SK-N-SH treated with all-trans-retinoic acid at 6 μM for 48 hours (cell line): ENCODE measurements at regions not wholly inside any gene's neighbourhood (a gene's known extent, or its start where the extent isn't known, plus 50 kb on each side); places are given as distances from the start of the nearest gene placed in this dataset.

Experiments
- ATAC-seq: fragments of 200-7000 bp; cut with Tn5 transposase; 3 replicates; pipeline ENCODE4 v1.9.1; 2020; ENCODE audit warnings: mild to moderate bottlenecking, moderate library complexity
- ARNTL ChIP-seq: fragments of 450-650 bp; formaldehyde crosslinking; IDR thresholded peaks from 2 replicates; pipeline ENCODE4 v1.5.0; 2020; ENCODE audit warnings: low read depth, mild to moderate bottlenecking, moderate library complexity, borderline replicate concordance
- BACH2 ChIP-seq: fragments of 250-450 bp; sonication (Bioruptor Pico); IDR thresholded peaks from 2 replicates; pipeline ENCODE4 v1.9.0; 2021; ENCODE audit warnings: mild to moderate bottlenecking, borderline replicate concordance
- CSDC2 ChIP-seq: fragments of 250-450 bp; sonication (Bioruptor Pico); IDR thresholded peaks from 2 replicates; pipeline ENCODE4 v1.5.0; 2020; ENCODE audit warnings: mild to moderate bottlenecking, moderate library complexity
- ESRRG ChIP-seq: fragments of 250-450 bp; sonication (Bioruptor Pico); IDR thresholded peaks from 2 replicates; pipeline ENCODE4 v1.6.1; 2021; ENCODE audit warnings: mild to moderate bottlenecking
- GLIS3 ChIP-seq: fragments of 250-450 bp; sonication (Bioruptor Pico); IDR thresholded peaks from 2 replicates; pipeline ENCODE4 v1.5.0; 2020; ENCODE audit warnings: mild to moderate bottlenecking, moderate library complexity
- ISL1 ChIP-seq: fragments of 250-450 bp; sonication (Bioruptor Pico); IDR thresholded peaks from 2 replicates; pipeline ENCODE4 v2.1.2; 2022; ENCODE audit warnings: mild to moderate bottlenecking, moderate library complexity
- OSR1 ChIP-seq: fragments of 250-450 bp; sonication (Bioruptor Pico); IDR thresholded peaks from 2 replicates; pipeline ENCODE4 v1.8.0; 2022; ENCODE audit warnings: moderate library complexity, mild to moderate bottlenecking, inconsistent platforms
- PPARA ChIP-seq: fragments of 250-450 bp; sonication (Bioruptor Pico); IDR thresholded peaks from 2 replicates; pipeline ENCODE4 v1.5.0; 2020; ENCODE audit warnings: mild to moderate bottlenecking, borderline replicate concordance
- RARB ChIP-seq: fragments of 250-450 bp; sonication (Bioruptor Pico); IDR thresholded peaks from 2 replicates; pipeline ENCODE4 v1.8.0; 2021; ENCODE audit warnings: mild to moderate bottlenecking, moderate library complexity
- TOX ChIP-seq: fragments of 250-450 bp; sonication (Bioruptor Pico); IDR thresholded peaks from 2 replicates; pipeline ENCODE4 v1.8.0; 2021; ENCODE audit warnings: mild to moderate bottlenecking, moderate library complexity, borderline replicate concordance
- ZC3H10 ChIP-seq: fragments of 250-450 bp; sonication (Bioruptor Pico); IDR thresholded peaks from 2 replicates; pipeline ENCODE4 v1.5.1; 2021; ENCODE audit warnings: mild to moderate bottlenecking, moderate library complexity
- ZFP3 ChIP-seq: fragments of 250-450 bp; sonication (Bioruptor Pico); IDR thresholded peaks from 2 replicates; pipeline ENCODE4 v1.5.0; 2020; ENCODE audit warnings: mild to moderate bottlenecking, moderate library complexity
- ZFP30 ChIP-seq: fragments of 450-650 bp; formaldehyde crosslinking; IDR thresholded peaks from 2 replicates; pipeline ENCODE4 v1.5.0; 2022; ENCODE audit warnings: mild to moderate bottlenecking, moderate library complexity
- ZNF565 ChIP-seq: fragments of 450-650 bp; formaldehyde crosslinking; conservative IDR thresholded peaks from 2 replicates; pipeline ENCODE4 v1.5.0; 2020; ENCODE audit warnings: low read depth, mild to moderate bottlenecking, moderate library complexity
- ZNF70 ChIP-seq: fragments of 450-650 bp; formaldehyde crosslinking; IDR thresholded peaks from 2 replicates; pipeline ENCODE4 v1.5.0; 2020; ENCODE audit warnings: mild to moderate bottlenecking, moderate library complexity
- ZNF8 ChIP-seq: fragments of 450-650 bp; formaldehyde crosslinking; IDR thresholded peaks from 2 replicates; pipeline ENCODE4 v1.5.0; 2020; ENCODE audit warnings: mild to moderate bottlenecking, moderate library complexity
- TF ChIP-seq, protein P1 (sequence below): fragments of 250-450 bp; sonication (Bioruptor Pico); IDR thresholded peaks from 2 replicates; pipeline ENCODE4 v1.5.0; 2020; ENCODE audit warnings: mild to moderate bottlenecking, moderate library complexity
- TF ChIP-seq, protein P2 (sequence below): fragments of 250-450 bp; sonication (Bioruptor Pico); IDR thresholded peaks from 2 replicates; pipeline ENCODE4 v1.5.1; 2021; ENCODE audit warnings: mild to moderate bottlenecking, moderate library complexity
- TF ChIP-seq, protein P3 (sequence below): fragments of 250-450 bp; sonication (Bioruptor Pico); IDR thresholded peaks from 2 replicates; pipeline ENCODE4 v1.8.0; 2021; ENCODE audit warnings: low read depth, mild to moderate bottlenecking, moderate library complexity, borderline replicate concordance
- TF ChIP-seq, protein P4 (sequence below): fragments of 250-450 bp; sonication (Bioruptor Pico); IDR thresholded peaks from 2 replicates; pipeline ENCODE4 v1.8.0; 2020; ENCODE audit warnings: mild to moderate bottlenecking, moderate library complexity, borderline replicate concordance

- TF ChIP-seq ARNTL (CRISPR knock-in tag) (no peak), CSDC2 (no peak), ZNF70 (CRISPR knock-in tag) (no peak), RARB (no peak), GLIS3 (no peak), ZFP30 (no peak), OSR1 (CRISPR knock-in tag) (no peak), ISL1 (CRISPR knock-in tag) (no peak)
- TF ChIP-seq, protein P1, sequence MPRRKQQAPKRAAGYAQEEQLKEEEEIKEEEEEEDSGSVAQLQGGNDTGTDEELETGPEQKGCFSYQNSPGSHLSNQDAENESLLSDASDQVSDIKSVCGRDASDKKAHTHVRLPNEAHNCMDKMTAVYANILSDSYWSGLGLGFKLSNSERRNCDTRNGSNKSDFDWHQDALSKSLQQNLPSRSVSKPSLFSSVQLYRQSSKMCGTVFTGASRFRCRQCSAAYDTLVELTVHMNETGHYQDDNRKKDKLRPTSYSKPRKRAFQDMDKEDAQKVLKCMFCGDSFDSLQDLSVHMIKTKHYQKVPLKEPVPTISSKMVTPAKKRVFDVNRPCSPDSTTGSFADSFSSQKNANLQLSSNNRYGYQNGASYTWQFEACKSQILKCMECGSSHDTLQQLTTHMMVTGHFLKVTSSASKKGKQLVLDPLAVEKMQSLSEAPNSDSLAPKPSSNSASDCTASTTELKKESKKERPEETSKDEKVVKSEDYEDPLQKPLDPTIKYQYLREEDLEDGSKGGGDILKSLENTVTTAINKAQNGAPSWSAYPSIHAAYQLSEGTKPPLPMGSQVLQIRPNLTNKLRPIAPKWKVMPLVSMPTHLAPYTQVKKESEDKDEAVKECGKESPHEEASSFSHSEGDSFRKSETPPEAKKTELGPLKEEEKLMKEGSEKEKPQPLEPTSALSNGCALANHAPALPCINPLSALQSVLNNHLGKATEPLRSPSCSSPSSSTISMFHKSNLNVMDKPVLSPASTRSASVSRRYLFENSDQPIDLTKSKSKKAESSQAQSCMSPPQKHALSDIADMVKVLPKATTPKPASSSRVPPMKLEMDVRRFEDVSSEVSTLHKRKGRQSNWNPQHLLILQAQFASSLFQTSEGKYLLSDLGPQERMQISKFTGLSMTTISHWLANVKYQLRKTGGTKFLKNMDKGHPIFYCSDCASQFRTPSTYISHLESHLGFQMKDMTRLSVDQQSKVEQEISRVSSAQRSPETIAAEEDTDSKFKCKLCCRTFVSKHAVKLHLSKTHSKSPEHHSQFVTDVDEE: no peak
- TF ChIP-seq, protein P2, sequence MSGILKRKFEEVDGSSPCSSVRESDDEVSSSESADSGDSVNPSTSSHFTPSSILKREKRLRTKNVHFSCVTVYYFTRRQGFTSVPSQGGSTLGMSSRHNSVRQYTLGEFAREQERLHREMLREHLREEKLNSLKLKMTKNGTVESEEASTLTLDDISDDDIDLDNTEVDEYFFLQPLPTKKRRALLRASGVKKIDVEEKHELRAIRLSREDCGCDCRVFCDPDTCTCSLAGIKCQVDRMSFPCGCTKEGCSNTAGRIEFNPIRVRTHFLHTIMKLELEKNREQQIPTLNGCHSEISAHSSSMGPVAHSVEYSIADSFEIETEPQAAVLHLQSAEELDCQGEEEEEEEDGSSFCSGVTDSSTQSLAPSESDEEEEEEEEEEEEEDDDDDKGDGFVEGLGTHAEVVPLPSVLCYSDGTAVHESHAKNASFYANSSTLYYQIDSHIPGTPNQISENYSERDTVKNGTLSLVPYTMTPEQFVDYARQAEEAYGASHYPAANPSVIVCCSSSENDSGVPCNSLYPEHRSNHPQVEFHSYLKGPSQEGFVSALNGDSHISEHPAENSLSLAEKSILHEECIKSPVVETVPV: no peak
- TF ChIP-seq, protein P3, sequence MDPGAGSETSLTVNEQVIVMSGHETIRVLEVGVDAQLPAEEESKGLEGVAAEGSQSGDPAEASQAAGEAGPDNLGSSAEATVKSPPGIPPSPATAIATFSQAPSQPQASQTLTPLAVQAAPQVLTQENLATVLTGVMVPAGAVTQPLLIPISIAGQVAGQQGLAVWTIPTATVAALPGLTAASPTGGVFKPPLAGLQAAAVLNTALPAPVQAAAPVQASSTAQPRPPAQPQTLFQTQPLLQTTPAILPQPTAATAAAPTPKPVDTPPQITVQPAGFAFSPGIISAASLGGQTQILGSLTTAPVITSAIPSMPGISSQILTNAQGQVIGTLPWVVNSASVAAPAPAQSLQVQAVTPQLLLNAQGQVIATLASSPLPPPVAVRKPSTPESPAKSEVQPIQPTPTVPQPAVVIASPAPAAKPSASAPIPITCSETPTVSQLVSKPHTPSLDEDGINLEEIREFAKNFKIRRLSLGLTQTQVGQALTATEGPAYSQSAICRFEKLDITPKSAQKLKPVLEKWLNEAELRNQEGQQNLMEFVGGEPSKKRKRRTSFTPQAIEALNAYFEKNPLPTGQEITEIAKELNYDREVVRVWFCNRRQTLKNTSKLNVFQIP (CRISPR knock-in tag): no peak
- ATAC-seq: no peak
Observed at GRCh38 chr3:150259526-150260397, 148.3 kb upstream of the TSC22D2 start.

GRCh38 chr3:150256782-150257181, 151.3 kb upstream of the TSC22D2 start:
- no peak for TF ChIP-seq PPARA
- TF ChIP-seq TOX (CRISPR knock-in tag): no peak
- no peak for TF ChIP-seq BACH2 (CRISPR knock-in tag)
- TF ChIP-seq, protein P4, sequence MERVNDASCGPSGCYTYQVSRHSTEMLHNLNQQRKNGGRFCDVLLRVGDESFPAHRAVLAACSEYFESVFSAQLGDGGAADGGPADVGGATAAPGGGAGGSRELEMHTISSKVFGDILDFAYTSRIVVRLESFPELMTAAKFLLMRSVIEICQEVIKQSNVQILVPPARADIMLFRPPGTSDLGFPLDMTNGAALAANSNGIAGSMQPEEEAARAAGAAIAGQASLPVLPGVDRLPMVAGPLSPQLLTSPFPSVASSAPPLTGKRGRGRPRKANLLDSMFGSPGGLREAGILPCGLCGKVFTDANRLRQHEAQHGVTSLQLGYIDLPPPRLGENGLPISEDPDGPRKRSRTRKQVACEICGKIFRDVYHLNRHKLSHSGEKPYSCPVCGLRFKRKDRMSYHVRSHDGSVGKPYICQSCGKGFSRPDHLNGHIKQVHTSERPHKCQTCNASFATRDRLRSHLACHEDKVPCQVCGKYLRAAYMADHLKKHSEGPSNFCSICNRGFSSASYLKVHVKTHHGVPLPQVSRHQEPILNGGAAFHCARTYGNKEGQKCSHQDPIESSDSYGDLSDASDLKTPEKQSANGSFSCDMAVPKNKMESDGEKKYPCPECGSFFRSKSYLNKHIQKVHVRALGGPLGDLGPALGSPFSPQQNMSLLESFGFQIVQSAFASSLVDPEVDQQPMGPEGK: no peak
- no peak for TF ChIP-seq ZNF8 (CRISPR knock-in tag)
- no peak for TF ChIP-seq ISL1 (CRISPR knock-in tag)
- TF ChIP-seq, protein P1: no peak
- no peak for TF ChIP-seq CSDC2
- TF ChIP-seq ESRRG (CRISPR knock-in tag): no peak
- no peak for TF ChIP-seq OSR1 (CRISPR knock-in tag)
- TF ChIP-seq, protein P2: no peak
- TF ChIP-seq, protein P3 (CRISPR knock-in tag): no peak
- TF ChIP-seq ZFP30: no peak
- no peak for TF ChIP-seq ZNF70 (CRISPR knock-in tag)
- TF ChIP-seq RARB: no peak
- no peak for TF ChIP-seq ARNTL (CRISPR knock-in tag)
- no peak for TF ChIP-seq ZC3H10 (CRISPR knock-in tag)
- TF ChIP-seq ZFP3 (CRISPR knock-in tag): no peak
- TF ChIP-seq ZNF565 (CRISPR knock-in tag): no peak
- no peak for TF ChIP-seq GLIS3
- no peak for ATAC-seq
